GM18951 (cell line): ENCODE measurements at regions not wholly inside any gene's neighbourhood (a gene's known extent, or its start where the extent isn't known, plus 50 kb on each side); places are given as distances from the start of the nearest gene placed in this dataset.
"Not testable (repeated sequence)": the region's sequence is repeated elsewhere in the genome, so short reads cannot be mapped to it uniquely, and the experiment has no call there.

Experiments used
- POLR2A ChIP-seq: IDR thresholded peaks from 4 replicates; pipeline ENCODE4 v1.6.1; 2011; ENCODE audit warnings: mild to moderate bottlenecking; ENCODE audit not compliant: insufficient read length, insufficient read depth; ENCODE audit errors: extremely low read depth
- in situ Hi-C: fragments of 300-500 bp; cut with MboI; formaldehyde crosslinking; loops from one replicate; pipeline ENCODE4 v1.12.0; 2022; ENCODE audit warnings: low sequenced_read_pairs, mixed read lengths, inconsistent platforms; ENCODE audit not compliant: unreplicated experiment

GRCh38 chr10:56507033-56507432 is 146.0 kb upstream of the ZWINT start:
- in situ Hi-C loops: no loop called here
- no peak for TF ChIP-seq POLR2A

GRCh38 chr10:56505555-56505954 is 144.5 kb upstream of the ZWINT start:
- in situ Hi-C loops: no loop called here
- no peak for TF ChIP-seq POLR2A

- in situ Hi-C loops: no loop called here
- no peak for TF ChIP-seq POLR2A
These were observed 135.1 kb upstream of the ZWINT start for GRCh38 chr10:56496186-56496486.

DNA sequence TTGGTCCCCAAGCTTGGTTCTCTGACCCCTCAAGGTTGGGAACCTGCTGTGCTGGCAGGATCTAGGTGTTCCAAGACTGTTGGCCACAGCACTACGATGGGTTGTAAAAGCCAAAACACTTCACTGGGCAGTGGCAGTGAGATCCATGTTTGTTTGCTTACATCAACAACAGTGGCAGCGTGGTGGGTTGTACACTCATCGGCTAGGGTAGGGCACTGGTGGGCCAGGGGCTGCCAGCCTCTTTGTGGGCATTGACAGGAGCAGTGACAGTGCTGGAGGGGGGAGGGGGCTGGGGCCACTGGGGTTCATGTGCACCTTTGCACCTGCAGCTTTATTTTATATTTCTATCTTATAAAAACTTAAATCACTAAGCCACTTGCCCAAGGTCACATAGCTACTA is 126.7 kb upstream of the ZWINT start:
- in situ Hi-C loops: no loop called here

GRCh38 chr10:56481521-56482091 is 120.5 kb upstream of the ZWINT start:
- TF ChIP-seq POLR2A: no peak
- in situ Hi-C loops: no loop called here

More for the DNA sequence above, 126.7 kb upstream of the ZWINT start:
- TF ChIP-seq POLR2A: no peak

- no peak for TF ChIP-seq POLR2A
- in situ Hi-C loops: no loop called here
These were observed 111.9 kb upstream of the ZWINT start for GRCh38 chr10:56472978-56473377.

GRCh38 chr10:56470701-56471100 is 109.6 kb upstream of the ZWINT start:
- TF ChIP-seq POLR2A: no peak
- in situ Hi-C loops: no loop called here

DNA sequence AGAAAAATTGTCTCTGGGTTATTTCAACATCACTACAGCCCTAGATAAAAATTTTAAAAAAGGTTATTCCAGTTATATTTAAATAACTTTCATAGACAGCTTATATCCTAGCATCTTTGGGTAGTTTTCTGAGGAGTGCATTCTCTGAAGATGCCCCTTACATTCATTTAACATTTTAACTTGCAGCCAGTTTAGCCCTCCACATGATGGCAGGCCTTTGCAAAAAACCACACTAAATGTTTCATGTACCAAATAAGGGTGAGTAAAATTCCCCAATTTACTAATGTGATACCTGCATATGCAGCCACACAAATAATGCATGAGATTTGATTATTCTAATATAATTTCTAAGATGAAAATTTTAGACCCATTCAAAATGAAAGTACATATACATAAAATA is 108.4 kb upstream of the ZWINT start:
- in situ Hi-C loops: no loop called here
- TF ChIP-seq POLR2A: no peak

- no peak for TF ChIP-seq POLR2A
- in situ Hi-C loops: no loop called here
These were observed 104.9 kb upstream of the ZWINT start for GRCh38 chr10:56466005-56466404.

GRCh38 chr10:56449770-56450169 is 88.7 kb upstream of the ZWINT start:
- TF ChIP-seq POLR2A: no peak
- in situ Hi-C loops: no loop called here

DNA sequence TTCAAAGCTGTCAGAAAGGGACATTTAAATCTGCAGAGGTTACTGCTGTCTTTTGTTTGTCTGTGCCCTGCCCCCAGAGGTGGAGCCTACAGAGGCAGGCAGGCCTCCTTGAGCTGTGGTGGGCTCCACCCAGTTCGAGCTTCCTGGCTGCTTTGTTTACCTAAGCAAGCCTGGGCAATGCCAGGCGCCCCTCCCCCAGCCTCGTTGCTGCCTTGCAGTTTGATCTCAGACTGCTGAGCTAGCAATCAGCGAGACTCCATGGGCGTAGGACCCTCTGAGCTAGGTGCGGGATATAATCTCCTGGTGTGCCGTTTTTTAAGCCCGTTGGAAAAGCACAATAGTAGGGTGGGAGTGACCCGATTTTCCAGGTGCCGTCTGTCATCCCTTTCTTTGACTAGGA is 86.6 kb upstream of the ZWINT start:
- in situ Hi-C loops: not testable (repeated sequence)

DNA sequence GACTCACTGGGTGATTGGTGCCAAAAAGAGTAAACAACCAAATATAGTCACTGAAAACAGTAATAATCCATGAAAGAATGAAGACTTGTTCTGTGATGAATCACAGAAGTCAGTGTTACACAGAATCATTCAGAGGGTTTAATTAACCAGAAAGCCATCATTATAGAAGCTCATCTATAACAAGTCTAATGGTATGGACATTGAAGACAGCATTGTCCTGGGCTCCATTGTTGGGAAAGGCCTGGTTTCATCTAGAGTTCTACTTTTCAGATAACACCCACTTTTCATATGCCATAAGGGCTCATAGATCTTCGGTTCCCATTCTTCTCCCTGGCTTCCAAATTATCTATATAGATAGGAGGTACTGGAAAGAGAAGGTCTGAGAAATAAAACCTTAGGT is 80.3 kb upstream of the ZWINT start:
- in situ Hi-C loops: not testable (repeated sequence)
